ENCODE measurements at regions not wholly inside any gene's neighbourhood (a gene's known extent, or its start where the extent isn't known, plus 50 kb on each side); places are given as distances from the start of the nearest gene placed in this dataset.

DNA sequence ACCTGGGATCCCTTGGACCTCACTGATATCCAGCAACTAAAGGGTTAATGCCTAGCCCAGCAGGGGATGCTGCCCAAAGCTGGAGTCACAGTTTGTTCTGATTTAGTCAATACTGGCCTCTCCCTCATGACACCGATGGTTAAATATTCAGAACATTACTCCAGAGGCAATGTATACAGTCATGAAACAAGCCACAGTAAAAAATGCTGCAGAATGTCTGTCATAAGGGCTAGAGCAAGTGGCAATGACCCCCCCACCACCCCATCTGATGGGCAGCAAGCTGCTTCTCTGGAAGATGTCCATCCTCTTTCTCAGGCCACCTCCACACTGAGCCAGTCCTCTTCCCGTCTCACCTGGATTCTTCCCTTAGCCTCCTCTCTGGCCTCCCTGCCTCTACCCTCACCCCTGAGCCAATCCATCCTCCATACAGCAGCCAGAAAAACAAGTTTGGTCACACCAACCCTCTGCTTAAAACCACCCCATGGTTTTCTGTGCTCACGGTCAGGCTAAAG is 99.0 kb upstream of the KCNG1 start:
- DNase-seq: no peak

DNA sequence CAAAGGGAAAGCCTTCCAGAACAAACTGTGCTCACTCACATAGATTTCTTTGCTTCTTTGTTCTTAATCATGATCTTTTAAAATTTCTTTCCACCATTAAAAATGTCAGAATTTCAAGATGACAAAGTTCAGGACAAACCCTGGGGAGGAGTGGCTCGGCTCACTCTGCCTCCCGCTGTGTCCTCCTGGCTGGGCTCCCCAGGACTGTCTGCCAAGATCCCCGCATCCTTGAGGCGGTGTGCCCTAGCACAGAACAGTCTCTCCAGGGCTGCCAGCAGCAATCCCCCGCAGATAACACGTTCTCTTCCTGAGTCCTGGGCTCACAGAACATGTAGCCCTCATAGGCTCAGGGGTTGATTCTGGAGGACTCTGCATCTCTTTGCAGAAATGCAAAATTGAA is 98.4 kb upstream of the KCNG1 start:
- no peak for DNase-seq

DNA sequence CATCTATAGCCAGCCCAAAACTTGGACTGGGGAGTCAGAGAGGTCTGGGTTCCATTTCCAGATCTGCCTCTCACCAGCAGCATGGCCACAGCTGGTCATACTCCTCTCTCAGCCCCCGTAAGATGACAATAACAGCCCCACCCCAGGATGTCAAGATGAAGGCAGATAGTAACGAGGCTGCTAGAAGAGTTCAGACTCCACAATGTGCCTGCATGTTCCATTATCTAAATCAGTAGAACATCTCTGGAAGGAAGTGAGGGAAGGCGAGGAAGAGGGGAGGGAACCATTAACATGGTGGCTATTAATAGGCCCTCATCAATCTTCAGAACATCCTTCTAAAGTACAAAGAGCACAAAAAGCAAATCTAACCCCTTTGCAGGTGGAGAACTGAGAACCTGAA is 98.0 kb upstream of the KCNG1 start:
- no peak for DNase-seq

DNA sequence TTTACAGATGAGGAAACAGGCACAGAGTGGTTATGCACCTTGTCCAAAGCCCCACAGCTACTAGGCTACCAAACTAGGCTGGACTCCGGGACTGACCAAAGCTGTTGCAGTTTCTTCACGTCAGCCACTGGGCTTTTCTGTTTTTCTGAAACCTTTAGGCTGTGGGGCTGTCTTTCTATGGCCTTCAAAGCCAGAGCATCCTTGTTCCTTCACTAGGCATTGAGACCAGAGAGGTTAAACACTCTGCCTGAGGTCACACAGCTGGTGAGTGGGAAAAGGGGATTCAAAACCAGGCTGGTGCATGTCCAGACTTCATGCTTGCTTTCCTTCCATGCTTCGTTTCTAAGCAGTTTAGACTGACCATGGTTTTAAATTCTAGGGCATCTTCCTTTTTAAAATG is 97.5 kb upstream of the KCNG1 start:
- no peak for DNase-seq

DNA sequence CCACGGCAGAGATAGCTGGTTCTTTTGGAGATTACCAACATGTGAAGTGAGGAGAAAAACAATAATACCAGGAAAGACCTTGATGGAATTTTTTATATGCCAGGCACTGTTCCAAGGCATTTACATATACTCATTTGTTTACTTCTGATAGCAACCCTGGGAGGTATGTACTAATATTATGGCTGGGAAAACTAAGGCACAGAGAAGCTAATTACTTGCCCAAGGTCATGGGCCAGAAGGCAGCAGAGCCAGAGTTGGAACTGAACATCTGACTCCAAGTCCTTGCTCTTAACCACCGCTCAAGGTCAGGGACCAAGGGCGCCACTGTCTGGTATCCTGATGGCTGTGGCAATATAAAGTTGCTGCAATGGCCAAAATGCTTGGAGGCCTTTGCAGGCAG is 97.0 kb upstream of the KCNG1 start:
- DNase-seq: no peak

DNA sequence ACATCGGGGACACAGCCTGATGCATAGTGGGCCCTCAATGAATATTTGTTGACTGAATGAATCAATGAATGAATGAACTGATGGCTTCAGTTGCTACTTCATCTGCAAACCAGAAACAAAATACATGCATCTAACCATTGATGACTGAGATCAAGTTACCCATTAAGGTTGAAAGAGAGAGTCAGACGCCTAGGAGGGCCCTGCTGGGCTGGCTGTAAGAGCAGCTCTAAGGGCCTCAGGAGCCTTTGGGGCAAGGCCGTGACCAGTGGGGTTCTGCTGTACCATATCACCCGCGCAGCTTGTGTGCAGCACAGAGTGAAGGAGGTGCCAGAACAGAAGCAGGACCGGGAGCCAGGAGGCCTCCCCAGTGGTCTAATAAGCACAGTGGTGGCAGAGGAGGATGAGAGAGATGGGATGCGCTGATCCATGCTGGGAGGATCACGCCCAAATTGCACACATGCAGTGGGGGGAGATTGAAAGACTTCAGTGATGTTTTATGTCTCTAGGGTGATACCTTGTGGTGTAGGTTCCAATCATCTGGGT is 96.1 kb upstream of the KCNG1 start:
- no peak for DNase-seq

DNA sequence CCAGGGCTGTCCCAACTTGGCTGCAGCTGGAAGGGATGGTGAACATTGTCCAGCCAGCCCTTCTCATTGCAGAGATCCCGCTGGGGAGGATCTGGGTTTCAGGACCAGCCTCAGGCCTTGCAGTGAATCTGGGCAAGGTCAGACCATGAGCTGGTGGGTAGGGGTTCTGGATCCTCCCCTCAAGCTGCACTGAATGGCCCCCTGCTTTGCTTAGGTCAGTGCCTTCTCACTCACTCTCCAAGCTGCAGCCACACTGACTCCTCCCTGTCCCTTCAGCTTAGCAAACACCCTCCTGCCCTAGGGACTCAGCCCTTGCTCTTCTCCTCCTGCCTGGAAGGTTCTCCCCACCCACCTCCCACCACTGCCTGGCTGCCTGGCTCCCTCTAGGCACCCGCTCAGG is 95.3 kb upstream of the KCNG1 start:
- DNase-seq: no peak

DNA sequence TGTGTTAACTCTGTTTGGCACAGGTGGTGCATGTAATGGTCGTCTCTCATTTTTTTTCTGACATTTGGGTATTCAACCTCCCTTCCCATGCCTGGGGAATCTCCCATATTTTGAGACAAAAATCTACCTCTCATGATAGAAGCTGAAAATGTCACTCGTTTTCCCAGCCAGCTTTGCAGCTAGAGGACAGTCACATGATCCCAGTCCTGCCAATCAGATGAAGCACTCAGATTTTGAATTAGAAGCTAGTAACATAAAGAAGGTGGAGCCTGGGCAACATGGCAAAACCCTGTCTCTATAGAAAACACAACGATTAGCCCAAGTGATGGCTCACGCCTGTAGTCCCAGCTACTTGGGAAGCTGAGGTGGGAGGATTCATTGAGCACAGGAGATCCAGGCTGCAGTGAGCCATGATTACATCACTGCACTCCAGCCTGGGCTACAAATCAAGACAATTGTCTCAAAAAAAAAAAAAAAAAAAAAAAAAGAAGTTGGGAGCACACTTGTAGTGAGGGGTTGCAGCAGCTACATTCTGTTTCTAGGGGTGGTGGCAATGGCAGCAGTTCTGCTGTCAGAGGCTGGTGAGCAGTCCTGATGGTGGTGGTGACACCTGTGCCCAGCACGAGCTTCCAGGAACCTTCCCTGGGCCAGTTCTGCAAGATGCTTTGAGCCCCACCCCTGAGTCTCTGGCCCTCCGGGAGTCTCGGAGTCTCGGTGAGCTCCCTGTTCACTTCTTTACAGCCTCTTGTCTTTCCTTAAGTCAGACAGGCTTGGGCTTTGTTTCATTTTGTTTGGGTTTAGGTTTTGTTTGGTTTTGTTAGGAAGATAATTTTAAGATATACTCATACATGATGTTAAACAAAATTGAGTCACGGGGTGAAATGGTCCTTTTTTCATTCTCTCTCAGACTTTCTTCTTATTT is 94.1 kb upstream of the KCNG1 start:
- no peak for DNase-seq

DNA sequence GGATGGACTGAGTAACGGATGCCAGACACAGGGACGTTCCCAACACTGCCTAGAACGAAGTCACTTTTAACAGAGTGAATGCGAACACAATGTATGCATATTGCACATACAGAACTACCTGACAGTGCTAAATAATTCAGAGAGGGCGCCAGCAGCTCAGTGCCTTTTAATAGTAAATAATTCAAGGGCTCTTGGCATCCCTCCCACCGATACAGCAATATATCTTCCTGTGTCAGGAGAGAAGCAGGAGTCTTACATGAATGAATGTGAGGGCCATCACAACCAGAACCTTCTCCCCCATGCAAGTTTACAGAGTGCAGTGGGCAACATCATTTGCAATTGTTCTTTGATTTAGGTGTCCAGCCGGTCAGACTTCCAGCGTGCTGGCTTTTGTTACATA is 88.4 kb upstream of the KCNG1 start:
- peak; percentile 30 for DNase-seq

DNA sequence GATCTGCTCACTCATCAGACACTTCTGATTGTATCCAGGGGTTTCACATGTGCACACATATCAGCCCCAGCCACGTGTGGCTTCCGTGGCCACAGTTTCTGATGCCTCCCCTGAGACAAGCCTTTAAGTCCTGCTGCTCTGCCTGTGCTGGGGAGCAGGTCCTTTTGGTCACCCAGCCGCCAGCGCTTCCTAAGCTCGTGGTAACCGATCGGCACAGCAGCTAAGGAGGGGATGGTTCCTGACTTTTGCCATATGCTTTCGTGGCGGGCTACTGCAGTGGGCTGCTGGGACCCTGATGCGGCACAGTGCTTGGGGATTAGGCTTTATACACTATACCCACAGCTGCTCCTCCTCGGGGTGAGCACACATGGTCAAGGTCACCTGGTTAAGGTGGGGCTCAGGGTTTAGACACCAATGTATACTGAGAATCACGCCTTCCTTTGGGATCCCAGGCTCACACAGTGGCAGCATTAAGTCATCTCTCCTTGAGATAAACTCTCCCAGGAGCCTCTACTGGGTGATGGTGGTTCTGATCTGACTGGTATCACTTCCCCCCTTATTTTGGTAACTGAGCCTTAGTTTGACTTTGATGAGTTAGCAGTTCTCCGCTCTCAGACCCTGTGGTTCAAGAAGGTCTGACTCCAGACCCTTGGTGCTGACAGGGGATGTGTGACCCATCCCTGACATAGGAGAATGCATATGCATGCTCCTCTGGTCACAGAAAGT is 85.9 kb upstream of the KCNG1 start:
- DNase-seq: no peak

DNA sequence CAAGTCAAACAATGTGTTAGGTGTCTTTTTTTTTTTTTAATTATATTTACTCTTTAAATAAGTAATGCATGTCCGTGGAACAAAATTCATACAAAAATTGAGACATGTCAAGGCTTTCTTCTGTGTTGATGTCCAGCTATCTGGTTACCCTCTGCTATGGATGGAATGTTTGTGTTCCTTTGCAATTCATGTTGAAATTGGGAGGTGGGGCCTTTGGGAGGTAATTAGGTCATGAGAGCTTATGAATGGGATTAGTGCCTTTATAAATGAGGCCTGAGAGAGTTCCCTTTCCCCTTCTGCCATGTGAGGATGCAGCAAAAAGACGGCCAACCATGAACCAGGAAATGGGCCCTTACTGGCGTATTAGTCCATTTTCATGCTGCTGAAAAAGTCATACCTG is 83.1 kb upstream of the KCNG1 start:
- DNase-seq: no peak

DNA sequence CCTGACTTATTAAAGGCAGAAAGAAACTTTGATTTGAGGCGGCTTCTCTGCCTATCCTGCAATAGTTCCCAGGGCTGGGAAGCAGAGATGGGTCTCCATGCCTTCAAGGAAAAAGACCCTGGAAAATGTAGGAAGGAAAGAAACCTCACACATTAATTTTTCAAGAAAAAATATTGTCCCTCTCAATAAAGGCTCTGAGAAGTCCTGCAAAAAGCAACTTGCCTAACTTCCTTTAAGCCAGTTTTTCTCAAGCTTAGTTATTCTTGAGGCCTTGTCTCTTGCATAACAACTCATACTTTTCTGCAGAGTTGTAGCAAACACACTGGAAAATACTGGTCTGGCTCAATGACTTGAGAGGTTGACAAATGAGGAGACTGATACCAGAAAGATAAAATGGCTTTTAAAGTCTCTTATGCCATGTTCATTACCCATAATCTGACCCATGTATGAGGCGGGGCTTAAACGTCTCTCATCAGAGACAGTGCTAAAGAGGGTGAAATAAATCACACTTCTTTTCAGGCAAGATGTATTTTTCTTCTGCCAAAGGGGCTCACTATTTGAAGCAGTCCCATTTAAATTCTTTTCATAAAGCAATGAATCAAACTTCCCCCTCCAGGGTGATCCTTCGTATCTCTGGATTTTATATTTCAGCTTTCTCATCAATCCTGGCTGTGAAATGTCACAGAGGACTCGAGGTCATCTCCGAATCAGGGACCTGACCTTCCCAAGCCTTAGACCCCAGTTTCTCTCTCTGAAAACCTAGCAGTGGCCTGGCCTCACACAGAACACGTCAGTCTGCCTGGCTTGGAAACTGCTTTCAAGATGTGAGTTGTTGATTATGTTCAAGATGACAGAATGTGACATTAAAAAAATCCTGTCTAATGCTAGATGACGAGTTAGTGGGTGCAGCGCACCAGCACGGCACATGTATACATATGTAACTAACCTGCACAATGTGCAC is 82.3 kb upstream of the KCNG1 start:
- no peak for DNase-seq

DNA sequence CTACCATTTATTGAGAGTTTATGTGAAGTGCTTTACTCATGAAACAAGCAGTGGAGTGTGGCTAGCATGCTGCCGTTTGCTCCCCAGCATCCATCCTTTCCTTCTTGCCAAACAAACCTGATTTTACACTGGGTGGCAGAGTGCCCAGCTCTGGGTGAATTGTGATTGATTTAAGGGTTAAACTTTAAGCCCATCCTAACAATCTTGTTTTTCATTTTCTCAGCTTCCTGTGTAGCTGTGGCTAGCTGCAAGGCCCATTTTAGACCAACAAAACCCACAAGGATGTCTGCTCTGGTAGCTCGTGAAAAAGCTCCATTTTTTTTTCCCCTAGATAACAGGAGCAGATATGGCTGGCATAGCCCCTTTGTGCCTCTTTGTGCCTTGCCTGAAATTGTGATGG is 77.7 kb upstream of the KCNG1 start:
- DNase-seq: no peak

DNA sequence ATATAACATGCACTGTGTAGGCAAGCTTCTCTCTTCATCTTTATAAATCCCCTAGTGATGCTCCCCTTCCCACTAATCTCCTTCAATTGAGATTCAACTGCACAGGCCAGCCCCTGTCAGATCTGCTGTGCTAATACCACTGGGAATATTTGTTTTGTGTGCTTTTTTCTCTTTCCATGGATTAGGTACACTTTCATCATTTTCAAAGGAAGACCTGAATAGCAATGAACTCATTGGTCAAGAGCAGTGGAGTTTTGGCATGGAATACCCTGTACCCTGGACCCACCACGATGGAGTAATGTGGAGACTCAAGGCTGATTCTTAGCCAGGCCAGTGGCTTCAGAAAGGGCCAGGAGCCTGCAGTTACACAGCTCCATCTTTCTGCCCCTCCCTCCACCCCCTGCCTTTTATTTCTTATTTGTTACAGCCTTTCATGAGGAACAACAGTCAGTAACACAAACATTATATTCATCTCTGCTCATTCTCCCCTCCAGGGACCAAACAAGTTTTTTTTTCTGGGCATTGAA is 75.4 kb upstream of the KCNG1 start:
- no peak for DNase-seq

DNA sequence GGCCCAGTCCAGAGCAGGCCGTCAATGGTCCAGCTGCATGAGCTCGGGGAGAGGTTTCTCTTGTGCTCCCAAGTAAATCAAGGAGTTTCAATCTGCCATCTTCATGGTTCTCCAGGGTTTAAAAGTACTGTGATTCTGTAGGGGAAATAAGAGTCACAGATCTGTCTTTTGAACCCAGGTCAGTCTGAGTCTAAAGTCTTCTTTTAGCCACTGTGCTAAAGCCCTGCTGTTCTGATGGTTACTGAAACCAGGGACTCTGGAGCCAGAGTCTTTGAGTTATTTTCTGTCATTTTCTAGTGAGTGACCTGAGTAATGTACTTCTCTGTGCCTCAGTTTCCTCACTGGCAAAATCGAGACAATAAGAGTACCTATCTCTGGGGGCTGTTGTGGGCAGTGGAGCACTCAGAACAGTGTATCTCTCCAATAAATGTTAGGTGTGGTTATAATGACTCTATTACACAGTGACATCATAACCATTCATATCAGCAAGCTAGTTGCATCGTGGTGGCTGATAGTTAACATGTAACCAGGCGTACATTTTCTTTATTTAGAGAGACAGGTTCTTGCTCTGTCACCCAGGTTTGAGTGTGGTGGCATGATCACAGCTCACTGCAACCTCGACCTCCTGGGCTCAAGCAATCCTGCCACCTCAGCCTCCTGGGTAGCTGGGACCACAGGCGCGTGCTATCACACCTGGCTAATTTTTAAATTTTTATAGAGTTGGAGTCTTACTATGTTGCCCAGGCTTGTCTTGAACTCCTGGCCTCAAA is 74.6 kb upstream of the KCNG1 start:
- no peak for DNase-seq

DNA sequence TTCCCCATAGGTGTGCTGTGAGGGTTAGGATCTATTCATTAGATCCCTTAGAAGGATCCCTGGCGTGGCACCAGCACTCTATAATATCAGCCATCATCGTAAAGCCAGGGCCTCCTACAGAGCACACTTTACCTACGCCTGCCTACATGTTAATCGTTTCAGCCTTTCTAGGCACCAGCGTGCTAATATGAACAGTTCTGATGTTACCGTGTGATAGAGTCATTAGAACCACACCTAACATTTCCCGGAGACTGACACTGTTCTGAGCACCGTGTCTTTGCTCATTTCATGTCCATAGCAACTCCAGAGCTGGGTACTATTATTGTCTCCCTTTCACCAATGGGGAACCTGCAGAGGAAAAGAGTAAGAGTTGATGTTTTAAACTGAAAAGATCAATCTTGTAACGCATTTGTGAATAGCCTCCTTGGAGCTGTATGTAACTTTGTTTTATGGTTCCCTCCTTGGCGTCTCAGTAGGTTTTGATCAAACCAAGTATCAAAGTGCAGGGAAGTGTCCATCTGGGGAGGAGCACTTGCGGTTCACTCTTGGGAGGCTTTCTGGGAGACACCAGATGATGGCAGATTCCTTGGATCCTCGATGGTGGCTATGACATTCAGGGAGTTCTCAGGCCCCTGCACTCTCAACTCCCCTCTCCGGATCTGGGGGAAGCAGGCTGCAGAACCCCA is 73.8 kb upstream of the KCNG1 start:
- no peak for DNase-seq

DNA sequence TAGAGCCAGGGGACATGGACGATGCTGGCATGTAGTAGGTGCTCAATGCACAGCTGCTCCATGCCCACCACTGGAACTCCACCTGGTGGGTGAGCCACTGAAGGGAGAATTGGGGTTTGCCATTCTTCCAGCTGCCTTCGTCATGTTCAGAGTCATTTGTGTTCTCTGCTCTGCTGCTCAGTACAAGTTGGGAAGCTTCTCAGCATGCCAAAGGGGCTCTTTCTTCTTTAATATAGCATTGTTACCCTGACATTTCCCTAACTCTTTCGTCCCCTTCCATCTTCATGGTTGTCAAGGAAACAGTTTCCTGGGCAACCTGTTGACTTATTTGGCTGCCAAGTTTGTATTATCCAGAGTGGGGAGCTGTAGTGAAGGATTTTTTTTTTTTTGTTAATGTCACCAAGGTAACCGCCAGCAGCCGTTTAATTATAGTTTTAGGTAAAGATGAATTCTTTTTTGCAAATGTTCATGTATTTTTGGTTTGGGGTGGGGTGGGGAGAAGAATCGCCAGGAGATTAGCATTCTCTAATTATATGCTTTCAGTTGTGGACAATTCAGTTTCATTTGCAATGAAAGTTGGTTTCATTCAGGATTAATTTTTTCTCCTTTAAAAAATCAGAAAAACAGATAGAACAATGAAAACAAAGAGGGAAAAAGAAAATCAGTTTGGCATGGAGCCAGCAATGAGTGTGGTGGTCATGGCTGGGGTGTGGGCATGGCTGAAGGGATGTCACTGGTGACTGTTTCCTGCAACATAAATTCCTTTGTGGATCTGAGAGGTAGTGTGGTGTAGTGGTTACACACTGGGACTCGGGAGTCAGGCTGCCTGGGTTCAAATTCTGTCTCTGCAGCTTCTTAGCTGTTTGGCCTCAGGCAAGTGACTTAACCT is 73.0 kb upstream of the KCNG1 start:
- peak; percentile 10 for DNase-seq

DNA sequence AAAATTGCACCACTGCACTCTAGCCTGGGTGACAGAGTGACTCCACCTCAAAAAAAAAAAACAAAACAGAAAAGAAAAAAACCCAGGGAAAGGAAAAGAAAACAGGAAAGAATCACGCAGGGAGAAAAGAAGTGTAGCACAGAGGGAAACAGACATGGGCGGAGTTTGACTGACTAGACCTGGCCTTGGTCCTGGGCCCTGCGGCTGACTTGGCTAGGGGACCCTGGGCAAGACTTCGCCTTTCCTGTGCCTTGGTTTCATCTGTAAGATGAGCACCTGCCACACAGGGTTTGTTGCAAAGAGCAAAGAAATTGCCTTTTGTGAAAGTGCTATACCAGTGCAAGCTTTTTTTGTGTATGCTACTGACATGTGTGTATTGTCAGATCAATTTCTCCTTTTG is 71.3 kb upstream of the KCNG1 start:
- no peak for DNase-seq

DNA sequence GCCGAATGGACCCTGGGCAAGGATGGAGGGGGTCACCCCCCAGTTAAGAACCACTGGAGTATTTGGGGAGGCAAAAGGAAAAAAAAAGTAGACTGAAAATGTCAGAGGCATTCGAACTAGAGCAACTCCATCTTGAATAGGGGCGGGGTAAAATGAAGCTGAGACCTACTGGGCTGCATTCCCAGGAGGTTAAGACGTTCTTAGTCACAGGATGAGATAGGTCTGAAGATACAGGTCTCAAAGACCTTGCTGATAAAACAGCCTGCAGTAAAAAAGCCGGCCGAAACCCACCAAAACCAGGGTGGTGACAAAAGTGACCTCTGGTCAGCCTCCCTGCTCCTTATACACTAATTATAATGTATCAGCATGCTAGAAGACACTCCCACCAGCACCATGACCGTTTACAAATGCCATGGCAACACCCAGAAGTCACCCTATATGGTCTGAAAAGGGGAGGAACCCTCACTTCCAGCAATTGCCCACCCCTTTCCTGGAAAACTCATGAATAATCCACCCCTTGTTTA is 70.4 kb upstream of the KCNG1 start:
- no peak for DNase-seq

DNA sequence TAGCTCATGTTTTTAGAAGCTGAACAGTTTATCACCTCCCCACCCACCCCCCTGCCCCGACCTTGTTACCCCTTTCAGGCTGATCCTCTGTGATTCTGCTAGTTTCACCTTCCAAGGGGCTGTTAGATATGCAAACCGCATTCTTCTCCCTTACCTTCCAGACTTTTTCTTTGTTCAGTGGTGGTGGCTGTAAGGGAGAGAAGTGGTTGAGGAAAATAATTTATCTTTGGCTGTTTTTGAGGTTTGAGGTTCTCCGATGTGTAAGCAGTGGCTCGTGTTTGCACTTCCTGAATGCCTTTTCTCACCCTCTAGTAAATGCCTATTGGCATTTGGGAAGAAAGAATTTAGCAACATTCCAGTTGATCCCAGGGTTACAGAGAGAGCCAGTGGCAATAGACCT is 69.4 kb upstream of the KCNG1 start:
- no peak for DNase-seq
